Liver (tissue), 7 donors: ENCODE measurements at regions not wholly inside any gene's neighbourhood (a gene's known extent, or its start where the extent isn't known, plus 50 kb on each side); places are given as distances from the start of the nearest gene placed in this dataset.

Experiments
- DNase-seq: peaks from one replicate; pipeline ENCODE4 v3.0.0-alpha.2; 2017; ENCODE audit warnings: low spot score
- H3K27ac ChIP-seq, 2 donors: one replicate each; pipeline ENCODE4 v1.7.0; 2013; ENCODE audit warnings: inconsistent platforms in 2 of 2, low read length in 2 of 2, control low read depth in 1 of 2, low read depth in 1 of 2, mild to moderate bottlenecking in 1 of 2
- H3K27me3 ChIP-seq, 4 donors: one replicate each; pipeline versions ENCODE4 v1.6.1 to v1.7.0; 2013; ENCODE audit warnings: low read length in 3 of 4, inconsistent platforms in 1 of 4, mild to moderate bottlenecking in 1 of 4, moderate library complexity in 1 of 4; ENCODE audit not compliant: control insufficient read depth in 4 of 4, insufficient read depth in 4 of 4
- H3K36me3 ChIP-seq, 4 donors: one replicate each; pipeline versions ENCODE4 v1.6.1 to v1.7.0; 2013; ENCODE audit warnings: low read length in 3 of 4, mild to moderate bottlenecking in 3 of 4, low read depth in 1 of 4, moderate library complexity in 1 of 4; ENCODE audit not compliant: control insufficient read depth in 4 of 4, insufficient read depth in 3 of 4
- H3K4me1 ChIP-seq, 4 donors: one replicate each; pipeline versions ENCODE4 v1.6.1 to v1.7.0; 2013; ENCODE audit warnings: low read length in 3 of 4, mild to moderate bottlenecking in 3 of 4, moderate library complexity in 1 of 4; ENCODE audit not compliant: control insufficient read depth in 4 of 4, insufficient read depth in 4 of 4
- H3K4me3 ChIP-seq, 3 donors: one replicate each; pipeline versions ENCODE4 v1.6.1 to v1.7.0; 2013; ENCODE audit warnings: low read length in 3 of 3, control low read depth in 1 of 3, low read depth in 1 of 3, mild to moderate bottlenecking in 1 of 3
- H3K9ac ChIP-seq, 2 donors: one replicate each; pipeline ENCODE4 v1.7.0; 2013; ENCODE audit warnings: low read length in 2 of 2, mild to moderate bottlenecking in 2 of 2, moderate library complexity in 2 of 2, control low read depth in 1 of 2, low read depth in 1 of 2
- H3K9me3 ChIP-seq, 4 donors: one replicate each; pipeline versions ENCODE4 v1.6.1 to v1.7.0; 2013; ENCODE audit warnings: low read length in 3 of 4; ENCODE audit not compliant: control insufficient read depth in 4 of 4
- NR2F2 ChIP-seq: IDR thresholded peaks from 2 replicates; pipeline ENCODE4 v1.6.1; 2016; ENCODE audit warnings: antibody characterized with exemption
- RAD21 ChIP-seq, 2 donors: IDR thresholded peaks; 2 replicates each; pipeline ENCODE4 v1.6.1; 2016; ENCODE audit warnings: antibody characterized with exemption in 2 of 2, mild to moderate bottlenecking in 2 of 2
- SP1 ChIP-seq: IDR thresholded peaks from 2 replicates; pipeline ENCODE4 v1.6.1; 2018; ENCODE audit warnings: antibody characterized with exemption, mild to moderate bottlenecking
- YY1 ChIP-seq: IDR thresholded peaks from 2 replicates; pipeline ENCODE4 v1.6.1; 2016; ENCODE audit warnings: antibody characterized with exemption, mild to moderate bottlenecking
- WGBS: extraction: QIAGEN DNeasy Blood & Tissue Kit; methylation state at CpG from one replicate; pipeline ENCODE4 v1.1.7; 2013; 5-methylcytosine and 5-hydroxymethylcytosine counted together
- TF ChIP-seq, protein P1 (sequence below): IDR thresholded peaks from 2 replicates; pipeline ENCODE4 v1.6.1; 2016; ENCODE audit warnings: antibody characterized with exemption
- TF ChIP-seq, protein P2 (sequence below): IDR thresholded peaks from 2 replicates; pipeline ENCODE4 v1.6.1; 2016; ENCODE audit warnings: antibody characterized with exemption, mild to moderate bottlenecking
- donor health status: healthy.
- donor health status: healthy.
- donor health status: healthy.
- donor health status: healthy.

DNA sequence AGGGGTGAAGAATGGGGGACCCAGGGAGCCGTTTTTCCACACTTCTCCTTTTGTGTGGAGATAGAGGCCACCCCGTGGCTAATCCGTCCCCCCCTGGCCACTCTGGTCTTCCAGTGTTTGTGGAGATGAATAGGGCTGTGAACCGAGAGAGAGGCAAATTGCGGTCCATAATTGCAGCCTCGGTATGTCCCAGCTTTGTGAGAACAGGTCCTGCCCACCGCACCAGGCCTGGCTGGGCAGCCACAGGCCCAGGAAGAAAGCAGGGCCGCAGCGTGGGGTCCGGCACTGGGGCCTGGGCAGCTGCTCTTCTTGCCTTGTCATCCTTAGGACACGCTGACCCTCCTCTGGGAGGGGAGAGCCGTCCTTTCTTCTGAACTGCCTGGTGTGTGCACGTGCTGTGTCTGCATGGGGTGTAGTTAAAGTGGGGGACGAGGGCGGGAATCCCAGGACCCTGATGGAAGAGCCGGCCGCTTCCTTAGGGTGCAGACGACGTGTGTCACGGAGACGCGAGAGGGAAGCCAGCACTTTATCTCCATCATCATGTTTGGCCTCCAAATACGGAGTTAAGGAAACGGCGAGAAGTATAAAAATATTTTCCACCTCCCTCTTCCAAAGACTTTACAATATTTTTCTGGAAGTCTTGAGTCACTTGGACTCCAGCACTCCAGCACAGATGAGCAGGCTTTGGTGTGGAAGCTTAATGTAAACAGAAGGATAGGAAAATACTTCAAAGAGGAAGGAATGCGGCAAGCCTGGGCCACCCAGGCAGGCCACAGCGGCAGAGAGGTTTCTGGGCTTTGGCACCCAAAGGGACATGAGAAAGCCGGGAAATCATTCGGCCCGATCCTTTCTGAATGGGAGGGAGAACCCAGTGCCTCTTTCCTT, 1248.4 kb downstream of the BRD1 start:
- peaks cover 0 to 9% (median 1%) of the 10 kb centered on the region in 4 donors for H3K27me3 ChIP-seq
- WGBS, result 76% methylated on average over 30 of the region's 30 CpGs
- DNase-seq, result no peak

DNA sequence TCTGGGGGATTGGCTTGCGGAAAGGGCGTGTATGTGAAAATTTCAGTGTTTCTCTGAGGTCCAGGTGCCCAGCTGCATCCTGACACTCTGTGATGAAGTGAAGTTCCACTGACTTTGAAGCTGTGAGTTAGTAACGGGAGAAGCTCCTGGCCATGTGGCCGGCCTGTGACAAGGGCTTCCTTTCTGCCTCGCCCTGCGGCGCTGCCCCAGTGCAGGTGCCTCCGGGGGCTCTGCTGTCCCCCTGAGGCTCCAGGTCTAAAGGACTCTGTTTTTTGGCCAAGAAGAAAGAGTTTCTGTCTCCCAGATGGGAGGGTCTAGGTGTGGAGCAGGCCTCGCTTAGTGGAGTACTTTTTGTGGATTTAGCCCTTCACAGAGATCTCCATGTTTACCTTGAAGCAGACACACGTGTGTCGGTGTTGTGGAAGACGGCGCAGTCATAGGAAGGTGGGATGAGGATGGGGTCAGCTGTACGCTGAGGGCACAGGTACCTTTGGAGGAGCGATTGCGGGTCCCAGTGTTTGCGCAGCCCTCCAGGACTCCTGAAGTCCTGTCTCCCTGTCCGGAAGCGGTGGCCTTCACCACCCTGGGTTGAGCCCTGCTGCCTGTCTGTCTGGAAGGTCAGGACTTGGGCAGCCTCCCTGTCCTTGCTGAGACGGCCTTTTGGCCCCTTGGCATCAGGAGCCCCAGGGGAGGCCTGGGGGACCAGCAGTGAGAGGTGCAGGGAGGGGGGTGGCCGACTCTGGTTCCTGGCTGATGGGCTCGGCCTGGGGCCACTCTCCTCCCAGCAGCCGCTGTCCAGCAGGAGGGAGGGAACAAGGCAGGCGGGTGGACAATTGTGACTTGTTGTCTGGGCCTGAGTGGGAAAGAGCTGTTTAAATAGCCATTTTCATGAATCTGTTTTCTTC, 1249.3 kb downstream of the BRD1 start:
- Histone ChIP-seq H3K4me1 (peaks cover 0 to 9% (median 2%) of the 10 kb centered on the region in 4 donors), H3K27ac (no peak overlapping the region), H3K4me3 (no peak overlapping the region), H3K36me3 (no peaks in the 10 kb centered on the region), H3K9me3 (no peaks in the 10 kb centered on the region), H3K9ac (no peak overlapping the region), H3K27me3 (peaks cover 2 to 9% (median 6%) of the 10 kb centered on the region in 4 donors)
- TF ChIP-seq, protein P1, sequence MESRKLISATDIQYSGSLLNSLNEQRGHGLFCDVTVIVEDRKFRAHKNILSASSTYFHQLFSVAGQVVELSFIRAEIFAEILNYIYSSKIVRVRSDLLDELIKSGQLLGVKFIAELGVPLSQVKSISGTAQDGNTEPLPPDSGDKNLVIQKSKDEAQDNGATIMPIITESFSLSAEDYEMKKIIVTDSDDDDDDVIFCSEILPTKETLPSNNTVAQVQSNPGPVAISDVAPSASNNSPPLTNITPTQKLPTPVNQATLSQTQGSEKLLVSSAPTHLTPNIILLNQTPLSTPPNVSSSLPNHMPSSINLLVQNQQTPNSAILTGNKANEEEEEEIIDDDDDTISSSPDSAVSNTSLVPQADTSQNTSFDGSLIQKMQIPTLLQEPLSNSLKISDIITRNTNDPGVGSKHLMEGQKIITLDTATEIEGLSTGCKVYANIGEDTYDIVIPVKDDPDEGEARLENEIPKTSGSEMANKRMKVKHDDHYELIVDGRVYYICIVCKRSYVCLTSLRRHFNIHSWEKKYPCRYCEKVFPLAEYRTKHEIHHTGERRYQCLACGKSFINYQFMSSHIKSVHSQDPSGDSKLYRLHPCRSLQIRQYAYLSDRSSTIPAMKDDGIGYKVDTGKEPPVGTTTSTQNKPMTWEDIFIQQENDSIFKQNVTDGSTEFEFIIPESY, result no peak
- TF ChIP-seq RAD21 (IDR thresholded peaks at IDR 0.05), result no peak
- TF ChIP-seq, protein P2, sequence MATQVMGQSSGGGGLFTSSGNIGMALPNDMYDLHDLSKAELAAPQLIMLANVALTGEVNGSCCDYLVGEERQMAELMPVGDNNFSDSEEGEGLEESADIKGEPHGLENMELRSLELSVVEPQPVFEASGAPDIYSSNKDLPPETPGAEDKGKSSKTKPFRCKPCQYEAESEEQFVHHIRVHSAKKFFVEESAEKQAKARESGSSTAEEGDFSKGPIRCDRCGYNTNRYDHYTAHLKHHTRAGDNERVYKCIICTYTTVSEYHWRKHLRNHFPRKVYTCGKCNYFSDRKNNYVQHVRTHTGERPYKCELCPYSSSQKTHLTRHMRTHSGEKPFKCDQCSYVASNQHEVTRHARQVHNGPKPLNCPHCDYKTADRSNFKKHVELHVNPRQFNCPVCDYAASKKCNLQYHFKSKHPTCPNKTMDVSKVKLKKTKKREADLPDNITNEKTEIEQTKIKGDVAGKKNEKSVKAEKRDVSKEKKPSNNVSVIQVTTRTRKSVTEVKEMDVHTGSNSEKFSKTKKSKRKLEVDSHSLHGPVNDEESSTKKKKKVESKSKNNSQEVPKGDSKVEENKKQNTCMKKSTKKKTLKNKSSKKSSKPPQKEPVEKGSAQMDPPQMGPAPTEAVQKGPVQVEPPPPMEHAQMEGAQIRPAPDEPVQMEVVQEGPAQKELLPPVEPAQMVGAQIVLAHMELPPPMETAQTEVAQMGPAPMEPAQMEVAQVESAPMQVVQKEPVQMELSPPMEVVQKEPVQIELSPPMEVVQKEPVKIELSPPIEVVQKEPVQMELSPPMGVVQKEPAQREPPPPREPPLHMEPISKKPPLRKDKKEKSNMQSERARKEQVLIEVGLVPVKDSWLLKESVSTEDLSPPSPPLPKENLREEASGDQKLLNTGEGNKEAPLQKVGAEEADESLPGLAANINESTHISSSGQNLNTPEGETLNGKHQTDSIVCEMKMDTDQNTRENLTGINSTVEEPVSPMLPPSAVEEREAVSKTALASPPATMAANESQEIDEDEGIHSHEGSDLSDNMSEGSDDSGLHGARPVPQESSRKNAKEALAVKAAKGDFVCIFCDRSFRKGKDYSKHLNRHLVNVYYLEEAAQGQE, result no peak
- 83% methylated on average over 24 of the region's 24 CpGs for WGBS
- DNase-seq, result no peak

More for the DNA sequence above, 1248.4 kb downstream of the BRD1 start:
- no peak overlapping the region for H3K27ac ChIP-seq
- TF ChIP-seq YY1 (no peak), SP1 (no peak), NR2F2 (no peak)
- TF ChIP-seq, protein P2, result no peak
- H3K4me3 ChIP-seq, result no peak overlapping the region
- no peaks in the 10 kb centered on the region for H3K9me3 ChIP-seq
- H3K4me1 ChIP-seq, result peaks cover 0 to 9% (median 2%) of the 10 kb centered on the region in 4 donors
- H3K36me3 ChIP-seq, result no peaks in the 10 kb centered on the region
- H3K9ac ChIP-seq, result no peak overlapping the region
